ENCODE measurements at regions not wholly inside any gene's neighbourhood (a gene's known extent, or its start where the extent isn't known, plus 50 kb on each side); places are given as distances from the start of the nearest gene placed in this dataset.
"Not testable (repeated sequence)": the region's sequence is repeated elsewhere in the genome, so short reads cannot be mapped to it uniquely, and the experiment has no call there.

DNA sequence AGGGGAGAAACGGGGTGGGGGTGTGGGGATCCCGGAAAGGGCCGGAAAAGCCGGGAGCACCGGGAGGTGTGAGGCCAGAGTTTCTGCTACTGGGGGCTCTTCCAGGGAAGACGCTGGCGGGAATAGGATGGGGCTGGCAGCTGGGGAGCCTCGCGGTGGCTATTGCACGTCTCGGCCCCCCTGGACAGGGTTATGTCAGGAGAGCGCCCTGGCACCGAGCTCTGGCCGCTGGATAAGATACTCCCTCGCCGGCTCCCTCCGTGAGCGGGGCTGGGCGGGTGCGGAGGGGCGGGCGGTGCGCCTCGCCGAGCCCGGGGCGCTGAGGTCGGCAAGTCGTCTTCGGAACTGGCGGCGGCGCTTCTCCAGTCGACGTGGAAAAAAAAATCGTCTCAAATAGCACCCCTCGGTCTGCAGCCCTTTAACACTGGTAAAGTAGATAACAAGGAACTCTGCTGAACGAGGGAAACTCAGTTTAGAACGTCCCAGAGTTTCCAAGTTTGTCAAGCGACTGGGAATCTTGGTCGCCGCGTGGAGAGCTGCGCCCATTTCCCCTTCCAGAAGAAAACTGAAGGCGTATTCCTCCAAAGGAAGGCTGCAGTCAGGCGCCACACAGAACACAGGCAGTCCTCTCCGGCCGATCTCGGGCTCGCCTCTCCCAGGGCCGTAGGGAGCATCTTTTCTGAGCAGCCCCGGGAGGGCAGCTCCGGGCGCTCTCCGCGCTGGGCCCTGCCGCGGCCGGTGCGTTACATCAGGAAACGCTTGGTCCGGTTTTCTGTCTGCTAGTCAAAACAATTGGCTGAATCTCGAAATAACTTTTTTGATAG is 115.1 kb downstream of the KCNRG start:
- DNase-seq (ENCODE audit: low read depth in 2 of 2), result no peak

GRCh38 chr13:50131920-50132903 is 117.0 kb downstream of the KCNRG start:
- no peak for DNase-seq (ENCODE audit: low read depth in 2 of 2)

- DNase-seq (ENCODE audit: low read depth in 2 of 2), result no peak
Observed at GRCh38 chr13:50132904-50133357, 117.7 kb downstream of the KCNRG start.

- no peak for DNase-seq (ENCODE audit: low read depth in 2 of 2)
Observed at GRCh38 chr13:50133358-50133953, 118.2 kb downstream of the KCNRG start.

DNA sequence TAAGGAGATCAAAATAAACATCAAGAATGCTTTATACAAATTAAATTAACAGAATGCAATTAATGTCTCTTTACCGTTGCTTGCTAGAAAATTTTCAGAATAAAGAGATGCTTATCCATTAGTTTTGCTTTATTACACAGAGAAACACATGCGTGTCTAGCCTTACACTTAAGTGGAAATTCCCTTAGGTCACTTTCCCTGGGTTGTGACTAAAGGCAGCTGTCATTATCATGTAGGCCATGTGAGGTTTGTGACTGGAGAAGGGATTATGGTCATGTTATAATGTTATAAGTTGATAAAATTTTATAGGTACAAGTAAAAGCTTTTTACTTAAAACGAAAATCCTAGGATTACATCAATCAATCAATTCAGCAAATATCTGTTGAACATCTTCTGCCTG is 121.0 kb downstream of the KCNRG start:
- DNase-seq (ENCODE audit: low read depth in 2 of 2), result no peak

GRCh38 chr13:50136678-50137077 is 121.4 kb downstream of the KCNRG start:
- no peak for DNase-seq (ENCODE audit: low read depth in 2 of 2)

DNA sequence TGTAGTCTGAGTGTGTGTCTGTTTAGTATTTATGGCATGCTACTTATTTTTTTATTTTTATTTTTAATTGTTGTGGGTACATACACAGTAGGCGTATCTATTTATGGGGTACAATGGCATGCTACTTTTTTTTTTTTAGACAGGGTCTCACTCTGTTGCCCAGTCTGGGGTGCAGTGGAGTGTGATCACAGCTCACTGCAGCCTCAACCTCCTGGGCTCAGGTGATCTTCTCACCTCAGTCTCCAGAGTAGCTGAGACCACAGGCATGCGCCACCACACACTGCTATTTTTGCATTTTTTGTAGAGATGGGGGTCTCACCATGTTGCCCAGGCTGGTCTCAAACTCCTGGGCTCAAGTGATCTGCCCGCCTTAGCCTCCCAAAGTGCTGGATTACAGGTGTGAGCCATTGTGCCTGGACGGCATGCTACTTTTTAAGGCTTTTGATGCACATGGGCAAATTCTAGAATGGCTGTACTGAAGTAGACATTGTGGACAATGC is 124.2 kb downstream of the KCNRG start:
- not testable (repeated sequence) for DNase-seq (ENCODE audit: low read depth in 2 of 2)

DNA sequence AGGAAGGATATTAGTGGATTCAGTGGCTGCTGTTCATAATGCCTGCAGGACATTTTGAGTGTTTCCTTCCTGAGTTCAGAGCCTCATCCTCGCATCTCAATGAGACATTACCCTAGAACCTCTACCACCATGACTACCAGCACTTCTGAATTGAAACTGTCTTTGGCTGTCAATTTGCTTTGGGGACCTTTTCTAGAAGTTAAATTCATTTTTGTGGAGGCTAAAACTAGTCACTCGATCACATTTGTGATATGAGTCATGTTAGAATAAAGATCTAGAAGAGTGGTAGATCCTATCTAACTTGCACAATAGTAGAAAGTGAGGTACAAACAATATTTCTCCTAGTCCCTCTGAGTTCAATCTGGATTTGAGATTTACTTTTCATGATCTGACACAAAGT is 124.9 kb downstream of the KCNRG start:
- no peak for DNase-seq (ENCODE audit: low read depth in 2 of 2)

GRCh38 chr13:50140581-50141374 is 125.5 kb downstream of the KCNRG start:
- DNase-seq (ENCODE audit: low read depth in 2 of 2), result no peak

DNA sequence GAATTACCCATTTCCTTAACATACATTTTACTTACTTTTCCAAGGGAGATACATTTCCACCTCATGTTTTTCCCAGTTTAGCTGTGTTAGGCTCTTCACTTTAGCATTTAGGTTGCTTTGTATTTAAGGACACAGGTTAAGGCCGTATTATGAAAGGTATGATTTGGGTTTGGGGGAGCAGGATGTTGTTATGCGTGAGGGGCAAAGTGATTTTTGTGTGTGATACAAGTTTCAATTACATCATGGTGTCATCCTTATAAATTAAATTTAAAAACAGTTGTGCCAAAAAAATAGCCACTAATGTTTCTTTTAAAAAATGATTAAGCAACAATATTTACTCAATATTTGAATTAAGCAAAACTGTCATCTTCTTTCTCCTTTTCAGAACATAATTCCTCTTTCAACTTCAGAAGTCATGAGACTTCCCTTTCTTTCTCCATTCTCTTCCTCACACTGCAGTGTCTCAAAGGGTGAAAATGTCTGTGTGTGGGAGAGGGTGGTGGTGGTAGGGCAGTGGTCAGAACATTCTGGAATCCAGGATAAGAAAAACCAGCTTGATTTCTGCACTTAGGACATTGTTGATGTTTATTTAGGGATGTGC is 126.2 kb downstream of the KCNRG start:
- DNase-seq (ENCODE audit: low read depth in 2 of 2), result no peak

DNA sequence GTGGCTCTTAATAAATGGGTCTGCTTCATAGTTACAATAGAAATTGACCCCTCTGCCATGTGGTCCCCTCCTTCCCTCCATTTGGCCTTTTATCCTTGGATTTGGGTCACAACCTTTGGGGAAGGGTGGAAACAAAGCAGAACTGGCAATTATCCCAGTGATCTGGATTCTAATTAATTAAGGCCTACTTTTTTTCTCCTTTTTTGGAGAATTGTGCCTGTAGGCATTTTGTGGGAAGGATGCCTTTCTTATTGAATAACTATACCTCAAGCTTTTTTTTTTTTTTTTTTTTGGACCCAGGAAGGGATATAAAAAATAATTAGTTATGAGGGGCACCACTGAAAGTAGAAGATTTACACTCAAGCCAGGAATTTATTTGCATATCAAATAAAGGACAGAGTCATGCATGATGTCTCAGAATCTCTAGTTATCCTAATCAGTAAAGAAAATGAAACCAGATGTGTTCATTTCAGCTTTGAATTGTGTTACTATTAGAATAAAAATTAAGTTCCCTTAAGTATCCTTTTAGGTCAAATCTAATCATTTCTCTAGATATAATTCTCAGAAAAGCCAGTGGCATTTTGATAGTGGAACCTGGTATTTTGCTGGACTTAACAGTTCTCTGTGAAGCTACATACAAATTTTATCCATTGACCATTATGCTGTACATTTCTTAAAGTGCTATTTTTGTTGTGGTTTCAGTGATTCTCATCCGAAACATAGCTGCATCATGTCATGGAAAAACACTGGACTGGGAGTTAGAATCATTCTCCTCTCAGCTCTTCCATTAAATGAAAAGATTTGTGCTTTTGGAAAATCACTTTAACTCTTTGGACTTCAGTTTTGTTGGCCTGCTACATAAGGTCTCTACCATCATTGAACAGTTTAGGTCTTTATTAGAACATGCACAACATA is 129.3 kb downstream of the KCNRG start:
- DNase-seq (ENCODE audit: low read depth in 2 of 2), result no peak

DNA sequence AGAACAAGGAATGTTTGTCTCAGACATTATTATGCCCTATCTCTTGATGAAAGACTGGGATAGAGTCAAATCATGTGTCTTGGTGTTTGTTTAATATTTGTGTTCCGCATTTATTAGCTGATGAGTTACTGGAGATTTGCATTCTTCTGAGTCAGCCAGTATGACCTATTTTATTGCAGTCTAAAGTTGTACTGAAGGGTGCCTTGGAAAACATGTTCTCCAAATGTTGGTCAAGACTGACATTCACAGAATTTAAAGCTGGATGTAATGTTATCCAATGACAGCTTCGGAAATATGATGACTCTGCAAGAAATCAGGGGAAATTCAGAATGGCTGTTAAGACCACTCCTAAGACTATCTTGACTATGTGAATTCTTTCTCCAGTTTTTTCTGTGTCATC is 134.0 kb downstream of the KCNRG start:
- no peak for DNase-seq (ENCODE audit: low read depth in 2 of 2)

GRCh38 chr13:50149932-50150331 is 134.7 kb downstream of the KCNRG start:
- no peak for DNase-seq (ENCODE audit: low read depth in 2 of 2)

DNA sequence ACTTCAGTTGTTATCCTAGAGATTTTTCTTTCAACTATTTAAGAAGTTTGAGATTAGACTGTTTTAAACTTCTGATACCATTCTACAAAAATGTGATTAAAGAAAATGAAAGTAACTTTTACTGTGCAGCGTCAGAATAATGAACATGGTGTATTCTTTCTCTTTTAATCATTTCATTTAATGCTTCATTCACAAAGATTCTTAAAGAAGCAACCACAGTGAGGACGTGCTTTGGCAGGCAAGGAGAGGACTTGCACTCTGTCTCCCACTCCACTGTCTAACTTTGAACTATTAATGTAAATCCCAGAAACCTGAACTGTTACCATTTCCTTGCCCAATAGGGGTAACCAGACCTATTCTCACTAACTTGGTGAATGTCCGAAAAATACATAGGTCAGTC is 137.0 kb downstream of the KCNRG start:
- DNase-seq (ENCODE audit: low read depth in 2 of 2), result no peak

GRCh38 chr13:50152655-50153309 is 137.5 kb downstream of the KCNRG start:
- no peak for DNase-seq (ENCODE audit: low read depth in 2 of 2)

- no peak for DNase-seq (ENCODE audit: low read depth in 2 of 2)
Observed at GRCh38 chr13:50153401-50153800, 138.2 kb downstream of the KCNRG start.

- no peak for DNase-seq (ENCODE audit: low read depth in 2 of 2)
Observed at GRCh38 chr13:50153876-50154275, 138.6 kb downstream of the KCNRG start.

- DNase-seq (ENCODE audit: low read depth in 2 of 2), result no peak
Observed at GRCh38 chr13:50154697-50155096, 139.5 kb downstream of the KCNRG start.

DNA sequence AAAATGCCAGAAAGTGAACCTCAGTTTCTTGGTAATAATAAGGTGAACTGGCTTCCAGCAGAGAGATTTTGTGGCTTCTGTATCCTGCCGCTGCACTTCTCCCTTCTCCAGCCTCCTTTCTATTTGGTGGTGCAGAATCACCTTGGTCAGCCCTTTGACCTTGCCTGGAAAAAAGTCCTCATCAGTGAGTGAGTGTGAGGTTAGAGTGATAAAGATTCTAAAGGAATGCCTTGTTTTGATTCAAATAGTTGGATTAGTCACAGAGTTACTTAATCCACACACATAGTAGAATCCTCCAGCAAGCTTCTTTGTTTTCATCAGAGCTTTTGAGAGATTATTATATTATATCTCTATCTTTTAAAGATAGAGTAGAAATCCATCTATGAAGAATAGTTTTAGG is 140.9 kb downstream of the KCNRG start:
- DNase-seq (ENCODE audit: low read depth in 2 of 2), result no peak

Data from activated CD8-positive, alpha-beta memory T cell treated with anti-CD3 and anti-CD28 coated beads for 4 hours (primary cell).